ENCODE measurements at regions not wholly inside any gene's neighbourhood (a gene's known extent, or its start where the extent isn't known, plus 50 kb on each side); places are given as distances from the start of the nearest gene placed in this dataset.

DNA sequence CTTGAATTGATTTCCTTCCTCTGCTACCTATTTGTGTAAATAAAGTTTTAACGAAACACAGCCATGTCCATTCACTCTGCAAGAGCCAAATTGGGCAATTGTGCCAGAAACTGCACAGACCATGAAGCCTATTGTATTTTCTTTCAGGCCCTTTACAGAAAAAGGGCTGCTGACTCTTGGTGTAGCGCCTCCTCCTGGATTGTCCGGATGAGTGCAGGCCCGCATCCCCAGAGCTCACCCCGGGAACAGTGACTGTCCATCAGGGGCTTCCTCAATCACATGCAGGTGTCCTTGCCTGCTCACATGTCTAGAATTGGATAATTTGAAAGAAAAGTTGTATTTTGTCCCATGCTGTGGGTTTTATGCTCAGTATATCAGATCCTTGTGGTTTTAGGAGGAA is 1282.2 kb downstream of the AACS start:
- H3K79me2 ChIP-seq (ENCODE audit: insufficient read depth, low read length): no peaks in the 10 kb centered on the region
- H2BK15ac ChIP-seq (ENCODE audit: low read depth, low read length): no peak overlapping the region
- H3K79me1 ChIP-seq (ENCODE audit: insufficient read depth, low read depth, low read length, poor library complexity, severe bottlenecking): no peaks in the 10 kb centered on the region
- no peak overlapping the region for H3K18ac ChIP-seq (ENCODE audit: insufficient read length, low read depth, low read length)
- H4K91ac ChIP-seq (ENCODE audit: insufficient read length, low read depth, low read length): no peak overlapping the region
- no peak overlapping the region for H2AFZ ChIP-seq (ENCODE audit: low read length)
- no peak overlapping the region for H3K27ac Mint-ChIP-seq
- no peak overlapping the region for H3K4me2 ChIP-seq (ENCODE audit: insufficient read depth, insufficient read length, low read length)
- TF ChIP-seq, protein P1, sequence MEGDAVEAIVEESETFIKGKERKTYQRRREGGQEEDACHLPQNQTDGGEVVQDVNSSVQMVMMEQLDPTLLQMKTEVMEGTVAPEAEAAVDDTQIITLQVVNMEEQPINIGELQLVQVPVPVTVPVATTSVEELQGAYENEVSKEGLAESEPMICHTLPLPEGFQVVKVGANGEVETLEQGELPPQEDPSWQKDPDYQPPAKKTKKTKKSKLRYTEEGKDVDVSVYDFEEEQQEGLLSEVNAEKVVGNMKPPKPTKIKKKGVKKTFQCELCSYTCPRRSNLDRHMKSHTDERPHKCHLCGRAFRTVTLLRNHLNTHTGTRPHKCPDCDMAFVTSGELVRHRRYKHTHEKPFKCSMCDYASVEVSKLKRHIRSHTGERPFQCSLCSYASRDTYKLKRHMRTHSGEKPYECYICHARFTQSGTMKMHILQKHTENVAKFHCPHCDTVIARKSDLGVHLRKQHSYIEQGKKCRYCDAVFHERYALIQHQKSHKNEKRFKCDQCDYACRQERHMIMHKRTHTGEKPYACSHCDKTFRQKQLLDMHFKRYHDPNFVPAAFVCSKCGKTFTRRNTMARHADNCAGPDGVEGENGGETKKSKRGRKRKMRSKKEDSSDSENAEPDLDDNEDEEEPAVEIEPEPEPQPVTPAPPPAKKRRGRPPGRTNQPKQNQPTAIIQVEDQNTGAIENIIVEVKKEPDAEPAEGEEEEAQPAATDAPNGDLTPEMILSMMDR (conservative IDR thresholded peaks at IDR 0.05): peak; percentile 81
- no peak overlapping the region for H3K14ac ChIP-seq (ENCODE audit: insufficient read depth, low read length)
- no peak overlapping the region for H3K9ac ChIP-seq (ENCODE audit: extremely low read depth, insufficient read length, low read length)
- no peaks in the 10 kb centered on the region for H4K20me1 ChIP-seq (ENCODE audit: control insufficient read depth, insufficient read depth, insufficient read length)
- no peak overlapping the region for H3K4ac ChIP-seq (ENCODE audit: low read depth, low read length)
- no peak overlapping the region for H3T11ph ChIP-seq (ENCODE audit: low read length)
- no peaks in the 10 kb centered on the region for H3K9me3 ChIP-seq (ENCODE audit: control insufficient read depth, low read depth, low read length)
- no peak overlapping the region for H2BK12ac ChIP-seq (ENCODE audit: insufficient read length, low read depth, low read length)
- peaks cover 1% of the 10 kb centered on the region for H3K27me3 Mint-ChIP-seq (ENCODE audit: low read depth)
- H2BK20ac ChIP-seq (ENCODE audit: low read depth, low read length, poor library complexity, severe bottlenecking): no peak overlapping the region
- no peak overlapping the region for H3K23ac ChIP-seq (ENCODE audit: insufficient read length, low read depth, low read length)
- no peaks in the 10 kb centered on the region; a peak in 2 of 7 replicates for H3K36me3 Mint-ChIP-seq (ENCODE audit: insufficient read depth in 1 of 3, low read depth in 3 of 3)
- WGBS (ENCODE audit: extremely low coverage, insufficient read length, low lambda C conversion rate): no CpG with 5 or more reads among the region's 5 CpGs
- no peak overlapping the region for H2AK5ac ChIP-seq (ENCODE audit: insufficient read length, low read length)
- H3K4me1 ChIP-seq (ENCODE audit: insufficient read depth, low read length): no peaks in the 10 kb centered on the region
- no peak overlapping the region for H3K56ac ChIP-seq (ENCODE audit: insufficient read length, low read depth, low read length)
- no peak overlapping the region for H2BK120ac ChIP-seq (ENCODE audit: low read depth, low read length, poor library complexity, severe bottlenecking)
- 0 out of 4 replicates have a peak, but pooled peaks cover 0 to 2% of the 10 kb centered on the region in 2 experiments for H3K4me1 Mint-ChIP-seq
- no peak overlapping the region for H3K27ac ChIP-seq (ENCODE audit: insufficient read length, low read depth, low read length)
- H4K5ac ChIP-seq (ENCODE audit: insufficient read length, low read depth, low read length): no peak overlapping the region
- no peak overlapping the region for H3K4me3 Mint-ChIP-seq
- no peak overlapping the region for H4K8ac ChIP-seq (replicated peaks; ENCODE audit: insufficient read length, low read depth, low read length)
- no peak overlapping the region for H2BK5ac ChIP-seq (ENCODE audit: insufficient read length, low read length)
- H3K9me3 Mint-ChIP-seq: peaks cover 0 to 6% of the 10 kb centered on the region in 2 experiments; a peak in 3 of 5 replicates
- no peaks in the 10 kb centered on the region for H3K23me2 ChIP-seq (ENCODE audit: insufficient read length, low read depth, low read length, poor library complexity, severe bottlenecking)
- no peaks in the 10 kb centered on the region for H3K27me3 ChIP-seq (ENCODE audit: insufficient read depth, low read length)
- DNase-seq: peak; percentile 74

Measured in H9 (cell line).